Large intestine (tissue), 3 donors: ENCODE measurements at regions not wholly inside any gene's neighbourhood (a gene's known extent, or its start where the extent isn't known, plus 50 kb on each side); places are given as distances from the start of the nearest gene placed in this dataset.
A peak's percentile ranks its signal among the peaks of the same experiment; 100 is the strongest.

Experiments used
- DNase-seq, 2 donors: peaks; one replicate each; pipeline versions ENCODE4 v3.0.0 to v3.0.0-alpha.2; 2013
- H3K27ac ChIP-seq: one replicate; pipeline ENCODE4 v1.5.1; 2013; ENCODE audit warnings: low read length
- H3K27me3 ChIP-seq: 2 replicates; pipeline ENCODE4 v1.6.1; 2013; ENCODE audit warnings: low read length; ENCODE audit not compliant: control insufficient read depth, insufficient read depth
- H3K36me3 ChIP-seq: 2 replicates; pipeline ENCODE4 v1.6.1; 2013; ENCODE audit warnings: low read length; ENCODE audit not compliant: control insufficient read depth, insufficient read depth
- H3K4me1 ChIP-seq: one replicate; pipeline ENCODE4 v1.6.1; 2013; ENCODE audit warnings: low read length; ENCODE audit not compliant: control insufficient read depth, insufficient read depth
- H3K4me3 ChIP-seq: one replicate; pipeline ENCODE4 v1.5.1; 2013; ENCODE audit warnings: low read length
- H3K9me3 ChIP-seq: one replicate; pipeline ENCODE4 v1.6.1; 2013; ENCODE audit warnings: mild to moderate bottlenecking, low read depth, low read length, moderate library complexity; ENCODE audit not compliant: control insufficient read depth
- WGBS: methylation state at CpG from one replicate; pipeline ENCODE4 v1.1.5; 2013; ENCODE audit warnings: low lambda C conversion rate; ENCODE audit not compliant: insufficient coverage; 5-methylcytosine and 5-hydroxymethylcytosine counted together

DNA sequence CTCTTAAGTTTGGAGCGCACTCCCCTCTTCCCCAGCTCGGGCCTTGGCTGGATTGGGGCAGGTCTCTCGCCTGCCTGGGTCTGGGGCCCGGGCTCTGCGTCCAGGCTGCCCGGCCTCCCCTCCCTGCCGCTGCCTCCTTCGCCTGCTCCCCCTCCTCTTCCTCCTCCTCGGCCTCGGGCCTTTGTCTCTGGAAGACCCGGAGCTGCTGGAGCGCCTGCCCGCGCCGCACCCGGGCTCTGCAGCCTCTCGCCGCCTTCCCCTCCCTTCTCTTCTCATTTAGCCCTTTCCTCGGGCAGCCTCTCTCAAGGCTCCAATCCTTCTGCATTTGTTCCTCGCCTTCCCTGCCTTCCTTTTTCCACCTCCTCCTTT lies 218.5 kb downstream of the C9orf50 start:
- Histone ChIP-seq H3K27me3 (no peaks in the 10 kb centered on the region), H3K9me3 (peaks cover 10% of the 10 kb centered on the region), H3K36me3 (no peaks in the 10 kb centered on the region), H3K27ac (no peak overlapping the region), H3K4me3 (no peak overlapping the region), H3K4me1 (peaks cover 51% of the 10 kb centered on the region)
- WGBS, result 86% methylated on average over 2 of the region's 20 CpGs
- no peak for DNase-seq

DNA sequence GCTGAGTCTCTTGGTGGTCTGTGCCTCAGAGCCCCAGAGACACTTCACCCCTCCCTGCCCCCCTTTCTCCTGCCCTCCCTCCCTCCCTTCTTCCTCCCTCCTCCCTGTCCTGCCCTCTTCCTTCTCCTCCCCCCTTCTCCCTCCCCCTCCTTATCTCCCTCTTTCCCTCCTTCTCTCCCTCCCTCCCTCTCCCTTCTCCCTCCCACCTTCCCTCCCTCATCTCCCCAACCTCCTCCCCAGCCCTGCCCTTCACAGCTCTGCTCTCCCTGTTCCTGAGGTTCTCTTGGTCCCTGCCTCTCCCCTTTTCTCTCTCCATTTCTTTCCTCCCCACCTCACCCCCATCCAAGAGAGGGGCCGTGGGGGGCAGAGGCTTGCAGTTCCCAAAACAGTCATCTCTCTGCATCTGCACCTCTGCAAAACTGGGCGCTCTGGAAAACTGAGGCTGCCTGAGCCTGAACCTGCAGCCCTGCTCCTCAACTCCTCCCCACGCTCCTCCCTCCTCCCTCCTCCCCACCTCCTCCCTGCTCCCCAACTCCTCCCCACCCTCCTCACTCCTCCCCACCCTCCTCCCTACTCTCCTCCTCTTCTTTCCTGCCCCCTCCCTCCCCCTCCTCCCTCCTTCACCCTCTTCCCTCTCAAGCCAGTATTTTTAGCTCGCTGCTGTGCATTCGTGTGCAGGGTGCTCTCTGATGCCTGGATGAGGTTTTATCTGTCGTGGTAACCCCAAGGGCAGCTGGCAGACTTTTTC lies 219.1 kb downstream of the C9orf50 start:
- peak in 1 of 2 donors; percentile 60 for DNase-seq
- no CpG with 5 or more reads among the region's 6 CpGs for WGBS
- Histone ChIP-seq H3K27ac (no peak overlapping the region), H3K4me1 (peaks cover 46% of the 10 kb centered on the region), H3K27me3 (no peaks in the 10 kb centered on the region), H3K36me3 (no peaks in the 10 kb centered on the region), H3K9me3 (peaks cover 15% of the 10 kb centered on the region), H3K4me3 (no peak overlapping the region)

DNA sequence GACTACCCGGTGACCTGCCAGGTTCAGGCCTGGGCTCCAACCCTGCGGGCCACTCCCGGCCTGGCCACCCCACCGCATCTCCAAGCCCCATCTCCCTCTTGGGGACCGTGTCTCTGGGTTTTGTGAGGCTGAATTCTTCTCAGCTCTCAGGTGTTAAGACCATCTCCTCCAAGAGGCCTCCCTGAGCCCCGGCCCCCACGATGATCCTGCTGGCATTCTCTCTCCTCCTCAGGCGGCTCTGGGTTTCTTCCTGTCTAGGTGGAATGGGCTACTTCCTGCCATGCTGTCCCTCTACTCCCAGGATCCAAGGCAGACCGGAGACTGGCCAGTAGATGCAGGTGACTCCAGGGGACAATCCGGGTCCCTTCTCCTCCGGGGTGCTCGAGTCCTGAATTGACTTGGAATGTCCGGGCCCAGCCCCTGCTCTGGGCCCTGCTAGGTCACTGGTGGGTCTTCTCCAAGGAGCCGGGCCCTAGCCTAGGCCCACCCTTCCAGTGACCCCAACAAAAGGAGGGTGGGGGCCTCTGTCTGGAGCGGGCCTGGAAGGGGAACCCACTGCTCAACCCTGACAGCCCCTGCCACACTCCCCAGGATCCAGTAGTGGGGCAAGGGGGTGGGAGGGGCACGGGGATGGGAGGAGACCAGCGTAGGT lies 219.8 kb downstream of the C9orf50 start:
- WGBS, result no CpG with 5 or more reads among the region's 17 CpGs
- DNase-seq, result no peak
- no peak overlapping the region for H3K27ac ChIP-seq

DNA sequence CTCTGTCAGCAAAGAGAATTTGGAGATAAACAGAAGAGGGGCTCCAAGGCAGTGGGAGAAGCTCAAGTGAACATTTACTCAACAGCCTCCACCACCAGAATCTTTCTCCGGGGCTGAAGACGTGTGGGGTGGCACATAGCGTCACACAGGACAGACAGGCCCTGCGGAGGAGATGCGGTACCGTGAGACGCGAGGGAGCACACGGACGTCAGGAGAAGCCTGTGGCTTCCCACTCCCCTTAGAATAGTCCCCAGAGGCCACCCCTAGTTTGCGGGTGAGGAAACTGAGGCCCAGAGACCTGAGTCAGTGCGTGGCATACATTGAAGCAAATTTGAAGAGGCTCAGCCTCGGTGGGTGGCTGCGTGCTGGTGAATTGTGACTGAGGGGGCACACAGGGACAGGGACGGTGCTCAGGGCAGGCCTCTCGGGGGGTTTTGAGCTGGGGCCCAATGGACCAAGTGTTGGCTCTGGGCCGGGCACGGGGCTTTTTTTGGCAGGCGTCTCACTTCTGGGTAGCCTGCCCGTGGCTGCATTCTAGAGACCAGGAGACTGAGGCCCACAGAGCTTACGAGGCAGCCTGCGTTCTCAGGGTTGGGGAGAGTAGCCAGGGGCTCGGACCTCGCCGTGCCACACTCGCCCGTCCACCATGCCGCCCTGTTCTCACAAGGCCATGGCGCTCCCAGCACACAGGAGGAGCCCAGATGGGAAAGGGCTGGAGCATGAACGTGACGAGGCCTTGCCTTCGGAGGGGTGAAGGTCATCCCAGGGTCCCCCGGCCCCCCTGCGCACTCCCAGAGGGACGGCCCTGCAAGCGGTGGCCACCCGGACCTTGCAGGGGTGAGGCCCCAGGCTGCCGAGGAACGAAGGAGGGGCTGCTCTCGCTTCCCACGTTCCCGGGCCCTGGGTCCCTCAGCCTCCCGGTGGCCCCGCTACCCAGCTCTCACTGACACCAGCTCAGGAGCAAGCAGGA lies 220.6 kb downstream of the C9orf50 start:
- Histone ChIP-seq H3K36me3 (no peaks in the 10 kb centered on the region), H3K27ac (no peak overlapping the region), H3K4me1 (peaks cover 31% of the 10 kb centered on the region), H3K27me3 (no peaks in the 10 kb centered on the region), H3K9me3 (peaks cover 17% of the 10 kb centered on the region), H3K4me3 (no peak overlapping the region)
- no CpG with 5 or more reads among the region's 44 CpGs for WGBS
- no peak for DNase-seq

More for the DNA sequence above, 219.8 kb downstream of the C9orf50 start:
- Histone ChIP-seq H3K27me3 (no peaks in the 10 kb centered on the region), H3K36me3 (no peaks in the 10 kb centered on the region), H3K4me3 (no peak overlapping the region), H3K4me1 (peaks cover 39% of the 10 kb centered on the region), H3K9me3 (peaks cover 13% of the 10 kb centered on the region)

DNA sequence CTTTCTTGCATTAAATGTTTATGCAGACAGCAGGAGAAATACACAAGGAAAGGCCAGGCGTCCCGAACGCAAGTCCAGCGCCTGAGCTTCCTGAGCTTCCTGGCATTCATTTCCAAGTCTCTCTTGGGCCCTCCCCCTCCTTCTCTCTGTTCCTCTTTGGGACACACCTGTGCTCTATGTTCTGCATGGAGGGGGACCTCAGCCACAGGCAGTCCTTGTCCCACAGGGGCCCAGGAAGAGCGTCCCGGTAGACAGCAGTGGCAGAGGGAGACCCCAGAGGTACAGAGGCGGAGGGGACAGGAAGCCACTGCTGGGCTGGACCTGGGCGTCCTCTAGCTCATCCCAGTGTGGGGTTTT lies 221.3 kb downstream of the C9orf50 start:
- Histone ChIP-seq H3K4me1 (peaks cover 25% of the 10 kb centered on the region), H3K36me3 (no peaks in the 10 kb centered on the region), H3K4me3 (no peak overlapping the region), H3K27ac (no peak overlapping the region), H3K9me3 (peaks cover 17% of the 10 kb centered on the region), H3K27me3 (no peaks in the 10 kb centered on the region)
- no peak for DNase-seq
- WGBS, result no CpG with 5 or more reads among the region's 8 CpGs

DNA sequence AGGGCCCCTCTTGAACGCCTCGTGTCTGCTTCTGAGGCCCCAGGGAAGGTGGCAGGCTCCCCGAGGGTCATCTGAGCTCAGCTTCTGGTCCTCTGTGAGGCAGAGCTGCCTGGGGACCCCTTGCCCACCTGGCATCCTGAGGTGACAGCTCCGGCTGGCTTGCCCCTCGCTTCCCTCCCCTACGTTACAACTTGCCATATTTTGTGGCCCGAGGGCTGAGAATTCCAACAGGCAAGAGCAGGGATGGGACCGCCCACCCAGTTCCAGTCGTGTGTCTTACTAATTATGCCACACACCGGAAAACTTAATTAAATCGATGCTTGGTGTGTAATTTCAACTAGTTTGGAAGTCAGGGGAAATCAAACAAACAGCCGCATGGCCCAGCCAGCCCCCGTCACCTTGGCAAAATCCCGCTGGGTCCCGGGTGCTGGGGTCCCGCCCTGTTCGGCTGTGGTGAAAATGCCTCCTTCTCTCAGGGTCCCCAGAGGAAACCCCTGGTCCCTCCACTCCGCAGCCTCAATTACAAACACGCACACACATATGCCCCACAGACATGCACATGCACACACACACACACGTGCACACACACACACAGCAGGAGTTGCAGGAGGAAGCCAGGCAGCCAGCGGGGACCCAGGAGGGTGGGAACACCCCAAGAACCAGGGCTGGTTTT lies 221.0 kb upstream of the IER5L start:
- no peak overlapping the region for H3K4me3 ChIP-seq
- WGBS, result no CpG with 5 or more reads among the region's 21 CpGs
- H3K27me3 ChIP-seq, result no peaks in the 10 kb centered on the region
- H3K9me3 ChIP-seq, result peaks cover 17% of the 10 kb centered on the region
- H3K4me1 ChIP-seq, result peaks cover 20% of the 10 kb centered on the region
- no peak for DNase-seq
- no peaks in the 10 kb centered on the region for H3K36me3 ChIP-seq
- no peak overlapping the region for H3K27ac ChIP-seq

DNA sequence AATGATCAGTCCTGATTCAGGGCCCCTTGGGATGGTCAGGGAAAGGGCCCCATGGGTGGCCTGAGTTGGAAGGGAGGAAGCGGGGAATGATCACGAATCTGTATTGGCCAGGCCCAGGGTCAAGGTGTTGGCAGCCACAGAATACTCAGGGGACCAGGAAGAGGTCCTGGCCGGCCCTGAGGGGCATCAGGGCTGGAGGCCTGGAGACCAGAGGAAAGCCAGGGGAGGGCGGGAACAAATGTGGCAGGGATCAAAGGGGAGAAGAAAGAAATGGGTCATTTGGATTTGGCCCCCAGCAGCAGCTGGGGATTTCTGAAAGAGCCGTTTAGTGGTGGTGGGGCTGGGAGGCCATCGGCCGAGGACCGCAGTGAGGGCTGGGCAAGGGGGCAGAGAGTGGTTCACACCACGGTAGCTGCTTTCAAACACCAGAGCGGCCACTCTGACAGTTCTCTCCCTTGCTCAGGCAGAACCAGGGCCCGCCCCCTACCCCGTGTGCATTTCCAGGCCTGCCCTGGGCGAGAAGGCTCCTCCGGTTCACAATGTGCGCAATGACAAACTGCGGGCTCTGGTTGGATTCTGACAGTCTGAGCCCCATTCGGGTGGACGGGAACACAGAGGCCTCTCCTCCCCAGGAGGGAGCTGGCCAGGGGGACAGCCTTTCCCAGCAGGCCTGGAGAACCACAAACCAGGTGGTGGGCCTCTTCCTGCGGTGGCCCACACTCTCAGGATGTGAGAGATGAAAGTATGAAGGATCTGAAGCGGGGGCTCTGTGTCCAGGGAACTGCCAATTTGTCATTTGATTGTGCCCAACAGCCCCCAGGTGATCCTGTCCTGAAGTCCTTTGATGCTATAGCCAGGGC lies 220.3 kb upstream of the IER5L start:
- Histone ChIP-seq H3K36me3 (no peaks in the 10 kb centered on the region), H3K4me1 (peaks cover 12% of the 10 kb centered on the region), H3K9me3 (peaks cover 17% of the 10 kb centered on the region), H3K4me3 (no peak overlapping the region), H3K27me3 (no peaks in the 10 kb centered on the region), H3K27ac (no peak overlapping the region)
- no CpG with 5 or more reads among the region's 20 CpGs for WGBS
- no peak for DNase-seq

DNA sequence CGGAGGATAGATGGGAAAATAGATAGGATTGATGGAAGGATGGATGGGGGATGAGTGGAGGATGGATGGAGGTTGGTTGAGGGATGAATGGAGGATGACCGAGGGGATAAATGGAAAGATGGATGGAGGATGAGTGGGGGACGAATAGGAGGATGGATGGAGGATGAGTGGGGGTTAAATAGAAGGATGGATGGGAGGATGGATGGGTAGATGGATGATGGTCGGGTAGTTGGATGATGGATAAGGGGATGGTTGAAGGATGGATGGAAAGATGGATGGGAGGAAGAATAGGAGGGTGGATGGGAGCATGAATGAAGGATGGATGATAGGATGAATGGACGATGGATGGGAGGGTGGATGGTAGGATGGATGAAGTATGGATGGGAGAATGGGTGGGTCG lies 219.3 kb upstream of the IER5L start:
- 98% methylated on average over 4 of the region's 6 CpGs for WGBS
- Histone ChIP-seq H3K9me3 (peaks cover 16% of the 10 kb centered on the region), H3K27ac (no peak overlapping the region), H3K4me3 (no peak overlapping the region), H3K4me1 (peaks cover 3% of the 10 kb centered on the region), H3K36me3 (no peaks in the 10 kb centered on the region), H3K27me3 (no peaks in the 10 kb centered on the region)
- no peak for DNase-seq

GRCh38 chr9:129396365-129396708 lies 218.3 kb upstream of the IER5L start:
- no peak for DNase-seq
- H3K27me3 ChIP-seq, result no peaks in the 10 kb centered on the region
- no peak overlapping the region for H3K4me3 ChIP-seq
- H3K27ac ChIP-seq, result no peak overlapping the region
- peaks cover 6% of the 10 kb centered on the region for H3K4me1 ChIP-seq
- 50% methylated on average over 1 of the region's 1 CpG for WGBS
- no peaks in the 10 kb centered on the region for H3K36me3 ChIP-seq
- H3K9me3 ChIP-seq, result peaks cover 14% of the 10 kb centered on the region
